ENCODE measurements at regions not wholly inside any gene's neighbourhood (a gene's known extent, or its start where the extent isn't known, plus 50 kb on each side); places are given as distances from the start of the nearest gene placed in this dataset.

DNA sequence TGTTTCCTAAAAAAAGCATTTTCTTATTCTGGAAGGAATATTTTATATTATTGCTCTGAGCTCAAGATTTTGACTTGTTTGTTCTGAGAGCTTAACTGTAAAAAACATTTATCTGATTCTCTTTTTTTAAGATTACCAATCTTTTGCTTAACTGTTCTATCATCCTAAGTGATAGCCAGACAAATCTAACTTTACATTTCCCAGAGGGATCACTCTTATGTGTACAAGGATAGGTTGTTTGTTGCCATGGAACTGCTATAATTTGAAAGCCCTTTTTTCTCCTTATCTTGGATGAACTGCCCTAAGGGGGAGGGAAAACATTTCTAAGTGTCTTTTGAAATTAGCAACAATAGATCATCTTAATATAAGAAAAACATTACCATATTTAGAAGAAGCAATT, 494.7 kb downstream of the TRAM1L1 start:
- Histone ChIP-seq H3K36me3 (no peaks in the 10 kb centered on the region), H3K4me1 (no peaks in the 10 kb centered on the region), H3K9me3 (no peaks in the 10 kb centered on the region), H3K27ac (no peak overlapping the region), H3K4me3 (no peak overlapping the region), H3K27me3 (no peaks in the 10 kb centered on the region)
- no peak for DNase-seq (ENCODE audit: low spot score in 2 of 2)
- TF ChIP-seq, protein P1, sequence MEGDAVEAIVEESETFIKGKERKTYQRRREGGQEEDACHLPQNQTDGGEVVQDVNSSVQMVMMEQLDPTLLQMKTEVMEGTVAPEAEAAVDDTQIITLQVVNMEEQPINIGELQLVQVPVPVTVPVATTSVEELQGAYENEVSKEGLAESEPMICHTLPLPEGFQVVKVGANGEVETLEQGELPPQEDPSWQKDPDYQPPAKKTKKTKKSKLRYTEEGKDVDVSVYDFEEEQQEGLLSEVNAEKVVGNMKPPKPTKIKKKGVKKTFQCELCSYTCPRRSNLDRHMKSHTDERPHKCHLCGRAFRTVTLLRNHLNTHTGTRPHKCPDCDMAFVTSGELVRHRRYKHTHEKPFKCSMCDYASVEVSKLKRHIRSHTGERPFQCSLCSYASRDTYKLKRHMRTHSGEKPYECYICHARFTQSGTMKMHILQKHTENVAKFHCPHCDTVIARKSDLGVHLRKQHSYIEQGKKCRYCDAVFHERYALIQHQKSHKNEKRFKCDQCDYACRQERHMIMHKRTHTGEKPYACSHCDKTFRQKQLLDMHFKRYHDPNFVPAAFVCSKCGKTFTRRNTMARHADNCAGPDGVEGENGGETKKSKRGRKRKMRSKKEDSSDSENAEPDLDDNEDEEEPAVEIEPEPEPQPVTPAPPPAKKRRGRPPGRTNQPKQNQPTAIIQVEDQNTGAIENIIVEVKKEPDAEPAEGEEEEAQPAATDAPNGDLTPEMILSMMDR (IDR thresholded peaks at IDR 0.05) = no peak
- no peak for TF ChIP-seq POLR2AphosphoS5 (IDR thresholded peaks at IDR 0.05)
- no peak for TF ChIP-seq POLR2A (IDR thresholded peaks at IDR 0.05)
- TF ChIP-seq EP300 (IDR thresholded peaks at IDR 0.05) = no peak

- no peak overlapping the region for H3K27ac ChIP-seq
- H3K36me3 ChIP-seq = no peaks in the 10 kb centered on the region
- no peaks in the 10 kb centered on the region for H3K9me3 ChIP-seq
- H3K4me1 ChIP-seq = no peaks in the 10 kb centered on the region
- no peak for DNase-seq (ENCODE audit: low spot score in 2 of 2)
- no peaks in the 10 kb centered on the region for H3K27me3 ChIP-seq
- TF ChIP-seq, protein P1 (IDR thresholded peaks at IDR 0.05) = no peak
- TF ChIP-seq POLR2A (IDR thresholded peaks at IDR 0.05) (no peak), EP300 (IDR thresholded peaks at IDR 0.05) (no peak), POLR2AphosphoS5 (IDR thresholded peaks at IDR 0.05) (no peak)
- H3K4me3 ChIP-seq = no peak overlapping the region
Observed at GRCh38 chr4:116588783-116589182, 496.6 kb downstream of the TRAM1L1 start.

GRCh38 chr4:116585246-116585645, 500.1 kb downstream of the TRAM1L1 start:
- no peak overlapping the region for H3K4me3 ChIP-seq
- 8% methylated on average over 3 of the region's 3 CpGs for WGBS
- no peaks in the 10 kb centered on the region for H3K4me1 ChIP-seq
- H3K36me3 ChIP-seq = no peaks in the 10 kb centered on the region
- TF ChIP-seq POLR2A (IDR thresholded peaks at IDR 0.05) = no peak
- no peak for TF ChIP-seq EP300 (IDR thresholded peaks at IDR 0.05)
- TF ChIP-seq POLR2AphosphoS5 (IDR thresholded peaks at IDR 0.05) = no peak
- TF ChIP-seq, protein P1 (IDR thresholded peaks at IDR 0.05) = no peak
- no peak for DNase-seq (ENCODE audit: low spot score in 2 of 2)
- H3K9me3 ChIP-seq = no peaks in the 10 kb centered on the region
- H3K27me3 ChIP-seq = no peaks in the 10 kb centered on the region
- no peak overlapping the region for H3K27ac ChIP-seq

GRCh38 chr4:116577321-116577720, 508.1 kb downstream of the TRAM1L1 start:
- TF ChIP-seq, protein P1 (IDR thresholded peaks at IDR 0.05) = no peak
- TF ChIP-seq POLR2A (IDR thresholded peaks at IDR 0.05) (no peak), POLR2AphosphoS5 (IDR thresholded peaks at IDR 0.05) (no peak), EP300 (IDR thresholded peaks at IDR 0.05) (no peak)
- Histone ChIP-seq H3K27ac (no peak overlapping the region), H3K36me3 (no peaks in the 10 kb centered on the region), H3K4me1 (no peaks in the 10 kb centered on the region), H3K9me3 (no peaks in the 10 kb centered on the region), H3K27me3 (no peaks in the 10 kb centered on the region), H3K4me3 (no peak overlapping the region)
- WGBS = 57% methylated on average over 1 of the region's 1 CpG
- DNase-seq (ENCODE audit: low spot score in 2 of 2) = no peak

- H3K4me3 ChIP-seq = no peak overlapping the region
- no peaks in the 10 kb centered on the region for H3K4me1 ChIP-seq
- H3K36me3 ChIP-seq = no peaks in the 10 kb centered on the region
- no peak for DNase-seq (ENCODE audit: low spot score in 2 of 2)
- WGBS = 58% methylated on average over 3 of the region's 3 CpGs
- TF ChIP-seq, protein P1 (IDR thresholded peaks at IDR 0.05) = no peak
- TF ChIP-seq POLR2AphosphoS5 (IDR thresholded peaks at IDR 0.05) (no peak), EP300 (IDR thresholded peaks at IDR 0.05) (no peak), POLR2A (IDR thresholded peaks at IDR 0.05) (no peak)
- no peaks in the 10 kb centered on the region for H3K27me3 ChIP-seq
- no peaks in the 10 kb centered on the region for H3K9me3 ChIP-seq
- no peak overlapping the region for H3K27ac ChIP-seq
Observed at GRCh38 chr4:116573540-116573939, 511.8 kb downstream of the TRAM1L1 start.

Measured in suprapubic skin (tissue), 4 donors.